HCT116 (cell line): ENCODE measurements at regions not wholly inside any gene's neighbourhood (a gene's known extent, or its start where the extent isn't known, plus 50 kb on each side); places are given as distances from the start of the nearest gene placed in this dataset.

Experiments used
- ATAC-seq: fragments of 200-7000 bp; cut with Tn5 transposase; 2 replicates; pipeline ENCODE4 v1.9.1; 2020; ENCODE audit warnings: mild to moderate bottlenecking, moderate library complexity
- BruUV-seq: library from RNA; stranded (reverse); fragments of 400-500 nt; replicated peaks from 2 replicates; lab custom pipeline; 2021; lab: Mats Ljungman, UMichigan
- CTCF ChIA-PET: fragments of 300-600 bp; sonication (Branson Sonifier 250); formaldehyde crosslinking; loops from one replicate; lab custom pipeline; 2021; ENCODE audit warnings: antibody characterized with exemption; lab: Charles Lee
- POLR2A ChIA-PET: fragments of 300-600, 350-600 bp; sonication (Branson Sonifier 250); formaldehyde crosslinking; loops from one replicate; lab custom pipeline; 2021; ENCODE audit warnings: antibody characterized with exemption; lab: Charles Lee
- RAD21 ChIA-PET, 2 experiments: fragments of 300-600 bp; sonication (Branson Sonifier 250); formaldehyde crosslinking; loops; one replicate each; lab custom pipeline; 2023; ENCODE audit warnings: low total read pairs in 2 of 2; ENCODE audit not compliant: uncharacterized antibody in 2 of 2, unreplicated experiment in 2 of 2, low non-redundant PET in 1 of 2; lab: Charles Lee
- DNase-seq: peaks from one replicate; pipeline ENCODE4 v3.0.0-alpha.2; 2010; ENCODE audit warnings: low read depth, low spot score
- H2AFZ ChIP-seq: fragments of 200-600 bp; shearing (Covaris generic), sonication (generic); 2 replicates; pipeline ENCODE4 v1.6.1; 2017; ENCODE audit warnings: low read depth, mixed run types, mixed read lengths, antibody characterized with exemption, low read length; ENCODE audit not compliant: poor library complexity, severe bottlenecking
- H3K27ac ChIP-seq: 2 replicates; pipeline ENCODE4 v1.5.1; 2012; ENCODE audit warnings: low read depth, low read length
- H3K27me3 ChIP-seq: fragments of 200-600 bp; sonication (generic); 2 replicates; pipeline ENCODE4 v1.6.1; 2016; ENCODE audit warnings: mixed run types, low read length, mixed read lengths; ENCODE audit not compliant: insufficient read depth
- H3K36me3 ChIP-seq, 2 experiments: fragments of 200-500 bp in 1 of 2; fragments of 200-600 bp in 1 of 2; sonication (Bioruptor generic) in 1 of 2; sonication (generic) in 1 of 2; 2 replicates each; pipeline versions ENCODE4 v1.5.1 to v1.6.1; 2014 to 2016; ENCODE audit warnings: low read length in 2 of 2, inconsistent platforms in 1 of 2, mixed read lengths in 1 of 2, mixed run types in 1 of 2; ENCODE audit not compliant: insufficient read depth in 2 of 2, control insufficient read depth in 1 of 2
- H3K4me1 ChIP-seq, 2 experiments: fragments of 200-600 bp in 1 of 2; sonication (generic) in 1 of 2; 2 replicates each; pipeline versions ENCODE4 v1.5.1 to v1.6.1; 2012 to 2017; ENCODE audit warnings: low read length in 2 of 2, inconsistent platforms in 1 of 2, mild to moderate bottlenecking in 1 of 2, mixed read lengths in 1 of 2, mixed run types in 1 of 2, moderate library complexity in 1 of 2; ENCODE audit not compliant: insufficient read depth in 2 of 2, control insufficient read depth in 1 of 2
- H3K4me2 ChIP-seq: fragments of 200-600 bp; sonication (generic); 2 replicates; pipeline ENCODE4 v1.6.1; 2017; ENCODE audit warnings: mixed run types, low read length, mixed read lengths
- H3K4me3 ChIP-seq, 2 experiments: fragments of 200-600 bp in 1 of 2; sonication (generic) in 1 of 2; replicated peaks in 1 of 2; 2 replicates each; pipeline ENCODE4 v1.5.1; 2011 to 2016; ENCODE audit warnings: low read length in 2 of 2, control low read depth in 1 of 2, low read depth in 1 of 2, mild to moderate bottlenecking in 1 of 2, mixed read lengths in 1 of 2, mixed run types in 1 of 2
- H3K79me2 ChIP-seq: fragments of 200-600 bp; sonication (generic); 2 replicates; pipeline ENCODE4 v1.6.1; 2017; ENCODE audit warnings: mild to moderate bottlenecking, mixed run types, low read length, moderate library complexity, mixed read lengths; ENCODE audit not compliant: insufficient read depth
- H3K9ac ChIP-seq: fragments of 200-600 bp; sonication (generic); 2 replicates; pipeline ENCODE4 v1.6.1; 2016; ENCODE audit warnings: low read length, mixed read lengths
- H3K9me2 ChIP-seq: fragments of 200-600 bp; sonication (generic), shearing (Covaris generic); 2 replicates; pipeline ENCODE4 v1.6.1; 2017; ENCODE audit warnings: mixed run types, mild to moderate bottlenecking, moderate library complexity; ENCODE audit not compliant: insufficient read depth
- H3K9me3 ChIP-seq, 2 experiments: fragments of 200-500 bp in 1 of 2; fragments of 200-600 bp in 1 of 2; sonication (Bioruptor generic) in 1 of 2; sonication (generic) in 1 of 2; 2 replicates each; pipeline ENCODE4 v1.6.1; 2014 to 2017; ENCODE audit warnings: low read length in 2 of 2, mixed read lengths in 2 of 2, inconsistent platforms in 1 of 2, low read depth in 1 of 2, mild to moderate bottlenecking in 1 of 2, mixed run types in 1 of 2, moderate library complexity in 1 of 2; ENCODE audit not compliant: control insufficient read depth in 1 of 2, insufficient read depth in 1 of 2
- H4K20me1 ChIP-seq: fragments of 200-600 bp; sonication (generic), shearing (Covaris generic); 2 replicates; pipeline ENCODE4 v1.6.1; 2017; ENCODE audit warnings: mixed run types, mild to moderate bottlenecking, moderate library complexity; ENCODE audit not compliant: insufficient read depth
- CBX3 ChIP-seq: IDR thresholded peaks from 2 replicates; pipeline ENCODE4 v1.6.1; 2012; ENCODE audit warnings: low read depth
- CTCF ChIP-seq, 3 experiments: fragments of 200-600 bp in 1 of 3; sonication (generic) in 1 of 3; IDR thresholded peaks in 2 of 3; conservative IDR thresholded peaks in 1 of 3; 2 replicates each; pipeline ENCODE4 v1.5.1; 2012 to 2017; ENCODE audit warnings: low read depth in 2 of 3, low read length in 2 of 3, antibody characterized with exemption in 1 of 3, borderline replicate concordance in 1 of 3, control low read depth in 1 of 3, mild to moderate bottlenecking in 1 of 3, mixed read lengths in 1 of 3, mixed run types in 1 of 3, moderate library complexity in 1 of 3; ENCODE audit not compliant: insufficient read depth in 1 of 3
- EZH2phosphoT487 ChIP-seq: fragments of 200-600 bp; IDR thresholded peaks from 2 replicates; pipeline ENCODE4 v1.6.1; 2018; ENCODE audit warnings: antibody characterized with exemption, borderline replicate concordance
- FOSL1 ChIP-seq: IDR thresholded peaks from 2 replicates; pipeline ENCODE4 v1.6.1; 2012; ENCODE audit warnings: low read depth
- POLR2AphosphoS5 ChIP-seq: IDR thresholded peaks from 2 replicates; pipeline ENCODE4 v1.6.1; 2011; ENCODE audit warnings: mild to moderate bottlenecking, low read depth, low read length, moderate library complexity
- RAD21 ChIP-seq: IDR thresholded peaks from 2 replicates; pipeline ENCODE4 v1.6.1; 2012; ENCODE audit warnings: low read depth, mild to moderate bottlenecking
- REST ChIP-seq: IDR thresholded peaks from 2 replicates; pipeline ENCODE4 v1.6.1; 2012; ENCODE audit warnings: low read depth
- SP1 ChIP-seq: IDR thresholded peaks from 2 replicates; pipeline ENCODE4 v1.6.1; 2012; ENCODE audit warnings: low read depth
- SRF ChIP-seq: IDR thresholded peaks from 2 replicates; pipeline ENCODE4 v1.6.1; 2012; ENCODE audit warnings: low read depth
- TCF7L2 ChIP-seq: IDR thresholded peaks from 2 replicates; pipeline ENCODE4 v1.7.0; 2011; ENCODE audit warnings: borderline replicate concordance, inconsistent platforms; ENCODE audit not compliant: insufficient read depth, insufficient read length; ENCODE audit errors: extremely low read depth
- intact Hi-C: fragments of 100-400 bp; cut with micrococcal nuclease; formaldehyde crosslinking; loops from 2 replicates; pipeline ENCODE4 v1.10.0; 2022

GRCh38 chr16:9417898-9418297, 326.5 kb downstream of the HAPSTR1 start (continued):
- no peak for TF ChIP-seq CTCF (IDR thresholded peaks at IDR 0.05 in 2 of 3, conservative IDR thresholded peaks at IDR 0.05 in 1 of 3; ENCODE audit: borderline replicate concordance in 1 of 3, insufficient read depth in 1 of 3, low read depth in 2 of 3, low read length in 2 of 3)
- no peak for TF ChIP-seq SP1

- Histone ChIP-seq H2AFZ (no peak overlapping the region), H3K4me3 (no peak overlapping the region), H3K9ac (no peak overlapping the region), H3K27me3 (peaks cover 17% of the 10 kb centered on the region), H3K4me2 (no peak overlapping the region), H3K9me3 (no peaks in the 10 kb centered on the region), H3K4me1 (no peaks in the 10 kb centered on the region), H3K27ac (no peak overlapping the region), H3K79me2 (no peaks in the 10 kb centered on the region), H3K36me3 (no peaks in the 10 kb centered on the region), H3K9me2 (no peaks in the 10 kb centered on the region), H4K20me1 (no peaks in the 10 kb centered on the region)
- no TSS peak for BruUV-seq
- ATAC-seq (no peak), DNase-seq (no peak)
- no peak for TF ChIP-seq SRF
- TF ChIP-seq TCF7L2, result no peak
- TF ChIP-seq FOSL1, result no peak
- TF ChIP-seq REST, result no peak
- TF ChIP-seq RAD21, result no peak
- TF ChIP-seq CBX3, result no peak
- no peak for TF ChIP-seq POLR2AphosphoS5
- no peak for TF ChIP-seq EZH2phosphoT487
- CTCF ChIA-PET, result no interaction called here
- intact Hi-C loops, result no loop called here
- POLR2A ChIA-PET, result no interaction called here
- RAD21 ChIA-PET, result no interaction called here
Observed at GRCh38 chr16:9419161-9419560, 327.7 kb downstream of the HAPSTR1 start.
